ENCODE measurements at regions not wholly inside any gene's neighbourhood (a gene's known extent, or its start where the extent isn't known, plus 50 kb on each side); places are given as distances from the start of the nearest gene placed in this dataset.

GRCh38 chr12:90024262-90024661 is 315.6 kb upstream of the ATP2B1 start:
- TF ChIP-seq CTCF (IDR thresholded peaks at IDR 0.05) (no peak), POLR2A (IDR thresholded peaks at IDR 0.05) (no peak)
